H9 (cell line): ENCODE measurements at regions not wholly inside any gene's neighbourhood (a gene's known extent, or its start where the extent isn't known, plus 50 kb on each side); places are given as distances from the start of the nearest gene placed in this dataset.

Source experiments
- DNase-seq: peaks from one replicate; pipeline ENCODE4 v3.0.0-alpha.2; 2017
- H2AFZ ChIP-seq: one replicate; pipeline ENCODE4 v1.6.1; 2013; ENCODE audit warnings: mild to moderate bottlenecking, low read length, control low read depth, moderate library complexity
- H2AK5ac ChIP-seq: 2 replicates; pipeline ENCODE4 v1.6.1; 2013; ENCODE audit warnings: low read length, control low read depth, mixed read lengths; ENCODE audit not compliant: insufficient read length
- H2BK120ac ChIP-seq: one replicate; pipeline ENCODE4 v1.6.1; 2013; ENCODE audit warnings: low read depth, mild to moderate bottlenecking, low read length, control low read depth, inconsistent platforms; ENCODE audit not compliant: poor library complexity, severe bottlenecking
- H2BK12ac ChIP-seq: 2 replicates; pipeline ENCODE4 v1.6.1; 2013; ENCODE audit warnings: low read length, control low read depth, mixed read lengths, low read depth; ENCODE audit not compliant: insufficient read length
- H2BK15ac ChIP-seq: 2 replicates; pipeline ENCODE4 v1.6.1; 2013; ENCODE audit warnings: low read depth, low read length, control low read depth
- H2BK20ac ChIP-seq: one replicate; pipeline ENCODE4 v1.6.1; 2013; ENCODE audit warnings: low read depth, mild to moderate bottlenecking, low read length, control low read depth, inconsistent platforms; ENCODE audit not compliant: poor library complexity, severe bottlenecking
- H2BK5ac ChIP-seq: 2 replicates; pipeline ENCODE4 v1.6.1; 2013; ENCODE audit warnings: low read length, control low read depth, mixed read lengths; ENCODE audit not compliant: insufficient read length
- H3K14ac ChIP-seq: 2 replicates; pipeline ENCODE4 v1.6.1; 2013; ENCODE audit warnings: low read length, control low read depth; ENCODE audit not compliant: insufficient read depth
- H3K18ac ChIP-seq: 2 replicates; pipeline ENCODE4 v1.6.1; 2013; ENCODE audit warnings: low read depth, mild to moderate bottlenecking, mixed read lengths, low read length, control low read depth; ENCODE audit not compliant: insufficient read length
- H3K23ac ChIP-seq: 2 replicates; pipeline ENCODE4 v1.6.1; 2013; ENCODE audit warnings: low read length, control low read depth, mixed read lengths, low read depth; ENCODE audit not compliant: insufficient read length
- H3K23me2 ChIP-seq: 2 replicates; pipeline ENCODE4 v1.6.1; 2013; ENCODE audit warnings: low read depth, mild to moderate bottlenecking, mixed read lengths, low read length, control low read depth; ENCODE audit not compliant: insufficient read length, poor library complexity, severe bottlenecking
- H3K27ac ChIP-seq: 2 replicates; pipeline ENCODE4 v1.5.1; 2013; ENCODE audit warnings: low read length, control low read depth, mixed read lengths, low read depth; ENCODE audit not compliant: insufficient read length
- H3K27me3 ChIP-seq: 2 replicates; pipeline ENCODE4 v1.6.1; 2013; ENCODE audit warnings: low read length, control low read depth, inconsistent platforms; ENCODE audit not compliant: insufficient read depth
- H3K4ac ChIP-seq: 2 replicates; pipeline ENCODE4 v1.6.1; 2013; ENCODE audit warnings: low read depth, mild to moderate bottlenecking, control low read depth, inconsistent platforms, low read length, moderate library complexity
- H3K4me1 ChIP-seq: 2 replicates; pipeline ENCODE4 v1.6.1; 2013; ENCODE audit warnings: low read length, control low read depth, inconsistent platforms; ENCODE audit not compliant: insufficient read depth
- H3K4me2 ChIP-seq: 2 replicates; pipeline ENCODE4 v1.6.1; 2013; ENCODE audit warnings: low read length, control low read depth, mixed read lengths; ENCODE audit not compliant: insufficient read length, insufficient read depth
- H3K56ac ChIP-seq: 2 replicates; pipeline ENCODE4 v1.6.1; 2013; ENCODE audit warnings: low read depth, mild to moderate bottlenecking, mixed read lengths, low read length, control low read depth; ENCODE audit not compliant: insufficient read length
- H3K79me1 ChIP-seq: 2 replicates; pipeline ENCODE4 v1.6.1; 2013; ENCODE audit warnings: low read depth, mild to moderate bottlenecking, moderate library complexity, low read length, control low read depth, inconsistent platforms; ENCODE audit not compliant: insufficient read depth, poor library complexity, severe bottlenecking
- H3K79me2 ChIP-seq: 2 replicates; pipeline ENCODE4 v1.6.1; 2013; ENCODE audit warnings: low read length, control low read depth, inconsistent platforms; ENCODE audit not compliant: insufficient read depth
- H3K9ac ChIP-seq: 2 replicates; pipeline ENCODE4 v1.6.1; 2013; ENCODE audit warnings: low read length, control low read depth, mixed read lengths; ENCODE audit not compliant: insufficient read length; ENCODE audit errors: extremely low read depth
- H3K9me3 ChIP-seq: one replicate; pipeline ENCODE4 v1.6.1; 2013; ENCODE audit warnings: low read depth, low read length, inconsistent platforms; ENCODE audit not compliant: control insufficient read depth
- H3T11ph ChIP-seq: one replicate; pipeline ENCODE4 v1.6.1; 2013; ENCODE audit warnings: mild to moderate bottlenecking, low read length, control low read depth, inconsistent platforms
- H4K20me1 ChIP-seq: one replicate; pipeline ENCODE4 v1.6.1; 2013; ENCODE audit not compliant: control insufficient read depth, insufficient read length, insufficient read depth
- H4K5ac ChIP-seq: 2 replicates; pipeline ENCODE4 v1.6.1; 2013; ENCODE audit warnings: low read depth, mild to moderate bottlenecking, mixed read lengths, low read length, control low read depth; ENCODE audit not compliant: insufficient read length
- H4K8ac ChIP-seq: replicated peaks from 2 replicates; pipeline ENCODE4 v1.6.1; 2013; ENCODE audit warnings: low read length, control low read depth, mixed read lengths, low read depth; ENCODE audit not compliant: insufficient read length
- H4K91ac ChIP-seq: 2 replicates; pipeline ENCODE4 v1.6.1; 2013; ENCODE audit warnings: low read depth, mild to moderate bottlenecking, moderate library complexity, mixed read lengths, low read length, control low read depth; ENCODE audit not compliant: insufficient read length
- H3K27ac Mint-ChIP-seq, 3 experiments: 2 replicates in 2 of 3; 3 replicates in 1 of 3; pipeline ENCODE4 v1.8.0; 2020 to 2021; ENCODE audit warnings: mixed read lengths in 3 of 3, mild to moderate bottlenecking in 1 of 3, moderate library complexity in 1 of 3
- H3K27me3 Mint-ChIP-seq: 2 replicates; pipeline ENCODE4 v1.8.0; 2021; ENCODE audit warnings: low read depth, mild to moderate bottlenecking, moderate library complexity, mixed read lengths
- H3K36me3 Mint-ChIP-seq, 3 experiments: 2 replicates in 2 of 3; 3 replicates in 1 of 3; pipeline ENCODE4 v1.8.0; 2020 to 2021; ENCODE audit warnings: low read depth in 3 of 3, mixed read lengths in 3 of 3; ENCODE audit not compliant: insufficient read depth in 1 of 3
- H3K4me1 Mint-ChIP-seq, 2 experiments: 2 replicates each; pipeline ENCODE4 v1.8.0; 2020; ENCODE audit warnings: mixed read lengths in 2 of 2
- H3K4me3 Mint-ChIP-seq, 2 experiments: 2 replicates in 1 of 2; 3 replicates in 1 of 2; pipeline ENCODE4 v1.8.0; 2020 to 2021; ENCODE audit warnings: mild to moderate bottlenecking in 2 of 2, mixed read lengths in 2 of 2, moderate library complexity in 1 of 2
- H3K9me3 Mint-ChIP-seq, 2 experiments: 2 replicates in 1 of 2; 3 replicates in 1 of 2; pipeline ENCODE4 v1.8.0; 2020; ENCODE audit warnings: mild to moderate bottlenecking in 2 of 2, mixed read lengths in 2 of 2, moderate library complexity in 1 of 2
- CTCF ChIP-seq: fragments of 200-600 bp; sonication (generic); conservative IDR thresholded peaks from 3 replicates; pipeline ENCODE4 v1.8.0; 2021; ENCODE audit warnings: antibody characterized with exemption, mild to moderate bottlenecking

DNA sequence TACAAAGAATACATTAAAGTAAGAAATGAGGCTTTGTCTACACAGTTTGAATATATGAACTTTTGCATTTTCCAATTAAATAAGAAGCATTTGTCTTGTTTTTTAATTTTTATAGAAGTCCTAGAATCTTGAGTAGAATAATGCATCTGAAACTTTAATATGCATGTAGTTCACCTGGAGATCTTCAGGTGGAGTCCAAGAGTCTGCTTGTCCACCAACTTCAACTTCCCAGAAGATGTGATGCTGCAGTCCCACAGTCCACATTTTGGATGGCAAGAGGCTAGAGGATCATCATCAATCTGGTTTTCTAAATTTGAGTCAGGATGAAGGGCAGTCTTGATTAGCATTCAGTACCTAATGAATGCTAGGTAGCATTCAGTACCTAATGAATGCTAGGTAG is 357.6 kb upstream of the SOX2 start:
- no peaks in the 10 kb centered on the region for H3K27me3 Mint-ChIP-seq
- Histone ChIP-seq H3K23ac (no peak overlapping the region), H4K20me1 (no peaks in the 10 kb centered on the region), H3K4ac (no peak overlapping the region), H3T11ph (no peak overlapping the region), H3K79me1 (no peaks in the 10 kb centered on the region), H2BK120ac (no peak overlapping the region), H3K9ac (no peak overlapping the region), H2BK5ac (no peak overlapping the region), H3K27me3 (no peaks in the 10 kb centered on the region), H4K8ac (no peak overlapping the region), H3K4me1 (no peaks in the 10 kb centered on the region), H3K56ac (no peak overlapping the region), H3K9me3 (no peaks in the 10 kb centered on the region), H2AFZ (no peak overlapping the region), H3K4me2 (no peak overlapping the region), H4K5ac (no peak overlapping the region), H3K27ac (no peak overlapping the region), H2BK12ac (no peak overlapping the region), H3K23me2 (no peaks in the 10 kb centered on the region), H3K14ac (no peak overlapping the region), H2BK20ac (no peak overlapping the region), H3K18ac (no peak overlapping the region), H2AK5ac (no peak overlapping the region), H2BK15ac (no peak overlapping the region), H4K91ac (no peak overlapping the region), H3K79me2 (no peaks in the 10 kb centered on the region)
- DNase-seq: no peak
- TF ChIP-seq CTCF: peak; percentile 33; the same call in 1 of the 3 replicates
- H3K36me3 Mint-ChIP-seq: no peaks in the 10 kb centered on the region
- no peak overlapping the region for H3K4me3 Mint-ChIP-seq
- no peaks in the 10 kb centered on the region for H3K4me1 Mint-ChIP-seq
- H3K27ac Mint-ChIP-seq: no peak overlapping the region
- no peaks in the 10 kb centered on the region for H3K9me3 Mint-ChIP-seq
